Mucosa of gallbladder (tissue), 1 donor: ENCODE measurements at regions not wholly inside any gene's neighbourhood (a gene's known extent, or its start where the extent isn't known, plus 50 kb on each side); places are given as distances from the start of the nearest gene placed in this dataset.

ENCODE experiments used
- DNase-seq: peaks from one replicate; pipeline ENCODE4 v3.0.0-alpha.2; 2020; ENCODE audit warnings: low spot score
- donor health status: DM: no; HTN: no; CAD: no.

DNA sequence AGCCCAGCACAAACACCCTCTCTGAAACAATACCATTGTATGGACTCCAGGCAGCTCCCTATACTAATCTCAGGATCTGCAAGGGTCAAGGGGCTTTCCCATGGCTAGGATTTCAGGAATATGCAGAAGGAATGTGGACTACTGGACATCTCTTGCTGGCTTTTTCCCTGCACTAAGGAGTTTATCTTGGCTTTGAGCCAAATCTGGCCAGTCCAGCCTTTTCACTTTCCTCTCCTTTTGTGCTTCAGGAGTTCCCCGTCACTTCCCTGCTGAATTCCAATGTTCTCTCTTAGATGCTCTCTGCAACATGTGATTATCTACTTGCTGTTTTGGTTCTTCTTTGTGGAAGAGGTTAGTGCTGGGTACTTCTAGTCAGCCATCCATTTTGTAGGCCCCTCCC lies 568.2 kb downstream of the HDGFL1 start:
- no peak for DNase-seq

DNA sequence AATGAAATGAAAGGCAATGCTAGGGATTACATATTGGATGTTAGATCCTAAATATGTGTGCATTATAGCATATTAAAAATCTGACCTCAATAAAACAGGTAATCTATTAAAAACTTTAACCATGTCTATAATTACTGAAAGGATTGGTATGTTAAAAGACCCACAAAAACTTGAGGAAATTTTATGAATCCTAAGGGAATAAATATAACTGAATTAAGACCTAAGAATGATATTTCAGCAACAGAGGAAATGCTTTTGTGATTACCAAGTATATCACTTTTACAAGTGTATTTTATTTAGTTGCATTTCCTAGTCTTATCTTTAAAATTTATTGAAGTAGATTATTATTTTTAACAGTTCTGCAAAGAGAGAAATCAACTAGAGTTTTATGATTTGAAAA lies 571.5 kb downstream of the HDGFL1 start:
- no peak for DNase-seq

DNA sequence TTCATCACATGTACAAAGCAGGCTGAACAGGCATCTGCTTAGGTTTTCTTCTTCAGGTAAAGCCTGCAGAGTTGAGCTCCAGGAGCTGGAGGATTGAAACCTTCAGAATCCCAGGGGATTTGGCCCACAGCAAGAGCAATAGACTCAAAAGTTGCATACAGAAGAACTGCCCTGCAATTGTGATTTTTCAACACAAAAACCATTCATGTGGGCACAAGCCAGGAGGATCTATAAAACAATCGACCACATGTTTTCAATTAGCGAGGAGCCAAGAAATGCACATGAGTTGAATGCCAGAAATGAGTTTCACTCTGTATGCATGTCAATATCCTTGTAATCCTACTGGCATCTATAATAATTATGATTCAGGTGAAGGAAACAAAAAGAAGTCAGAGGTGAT lies 576.4 kb downstream of the HDGFL1 start:
- no peak for DNase-seq

DNA sequence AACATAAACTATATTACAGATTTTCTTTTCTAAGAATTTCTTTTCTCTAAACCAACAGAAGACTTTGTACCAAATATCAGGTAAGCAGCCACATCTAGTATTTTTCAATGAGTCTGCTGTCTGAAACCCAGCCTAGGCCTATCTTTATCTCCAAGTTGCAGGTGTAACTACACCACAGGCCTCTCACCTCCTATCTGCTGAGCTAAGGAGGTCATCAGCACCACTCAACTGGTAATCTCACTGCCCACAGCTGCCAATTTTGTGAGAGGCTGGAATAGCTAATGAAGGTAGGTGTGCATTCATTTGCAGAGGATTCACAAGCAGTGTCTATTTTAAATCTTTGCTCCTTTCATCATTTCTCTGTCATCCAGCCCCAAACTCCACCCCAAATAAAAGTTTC lies 584.8 kb downstream of the HDGFL1 start:
- no peak for DNase-seq

DNA sequence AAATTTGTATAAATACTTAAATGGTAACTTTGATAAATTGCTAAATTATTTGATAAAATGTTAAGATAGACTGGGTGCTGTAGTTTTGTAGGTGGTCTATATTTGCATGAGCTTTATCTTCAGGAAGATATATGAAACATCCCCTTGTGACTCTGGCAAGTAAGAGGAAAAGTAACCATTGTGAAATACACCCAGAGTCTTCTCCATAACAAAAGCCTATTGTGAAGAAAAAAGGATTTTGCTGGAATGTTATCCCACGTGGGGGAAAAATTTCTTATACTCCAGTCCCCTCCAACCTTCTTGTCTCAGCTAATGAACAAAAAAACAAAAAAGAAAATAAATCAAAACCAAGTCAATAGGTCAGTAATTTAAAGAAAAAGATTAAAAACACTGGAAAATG lies 600.7 kb downstream of the HDGFL1 start:
- DNase-seq: no peak

DNA sequence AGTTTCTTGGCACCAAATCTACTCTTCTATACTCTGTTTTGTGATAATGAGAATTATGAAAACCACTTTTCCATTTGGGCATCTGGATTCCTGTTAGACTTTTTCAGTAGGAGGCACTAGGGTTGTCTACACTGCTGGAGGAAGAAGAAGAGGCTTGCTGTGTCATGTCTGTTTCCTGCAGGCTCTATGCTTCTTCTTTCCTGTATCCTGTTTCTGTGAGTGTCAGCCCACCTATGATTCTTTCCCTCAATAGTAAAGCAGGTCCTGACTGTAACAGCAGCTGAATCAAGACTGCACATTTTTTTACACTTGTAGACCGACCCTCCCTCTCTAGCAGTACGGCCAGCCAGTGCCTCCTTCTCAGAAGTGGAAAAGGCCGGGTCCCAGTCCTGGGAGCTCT lies 603.9 kb downstream of the HDGFL1 start:
- DNase-seq: no peak

DNA sequence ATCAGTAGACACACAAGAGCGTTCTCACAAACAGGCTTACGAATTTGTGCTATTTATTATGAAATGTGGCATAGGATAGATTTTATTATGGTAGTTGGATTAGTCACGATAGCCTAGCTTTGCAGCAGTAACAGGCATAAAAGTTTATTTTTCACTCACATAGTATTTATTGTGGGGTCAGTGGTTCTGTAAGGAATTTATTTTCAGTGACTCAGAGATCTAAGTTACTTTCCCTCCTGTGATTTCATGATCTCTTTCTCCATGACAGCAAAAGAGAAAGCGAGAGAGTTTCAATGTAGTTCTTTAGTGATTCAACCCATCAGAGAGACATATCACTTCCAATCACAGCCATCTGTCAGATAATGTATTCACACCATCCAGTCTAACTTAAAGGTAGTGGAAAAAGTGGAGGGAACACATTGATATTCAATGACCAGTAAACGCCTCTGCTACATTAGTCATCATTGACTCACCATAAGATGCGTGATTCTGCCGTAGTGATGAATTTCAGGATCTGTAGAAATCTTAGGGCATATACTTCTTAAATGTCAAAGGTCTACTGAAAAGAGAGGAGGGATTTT lies 605.5 kb downstream of the HDGFL1 start:
- DNase-seq: no peak

DNA sequence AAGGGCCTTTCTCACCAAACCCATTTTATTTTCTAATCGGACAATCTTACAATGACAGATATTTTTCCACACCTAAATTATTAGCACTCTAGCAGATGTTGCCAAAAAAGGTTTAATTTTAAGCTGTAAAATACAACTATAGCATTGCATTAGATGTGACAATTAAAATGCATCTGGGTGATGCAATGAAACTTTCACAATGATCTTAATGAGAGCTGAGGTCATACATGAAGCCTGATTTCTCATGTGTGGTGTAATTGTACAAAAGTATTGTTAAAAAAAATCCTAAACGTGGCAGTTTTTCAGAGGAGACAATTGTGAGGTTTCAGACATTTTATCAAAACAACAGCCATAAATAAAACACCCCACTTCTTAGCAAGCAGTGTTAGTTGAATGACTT lies 606.0 kb downstream of the HDGFL1 start:
- no peak for DNase-seq

DNA sequence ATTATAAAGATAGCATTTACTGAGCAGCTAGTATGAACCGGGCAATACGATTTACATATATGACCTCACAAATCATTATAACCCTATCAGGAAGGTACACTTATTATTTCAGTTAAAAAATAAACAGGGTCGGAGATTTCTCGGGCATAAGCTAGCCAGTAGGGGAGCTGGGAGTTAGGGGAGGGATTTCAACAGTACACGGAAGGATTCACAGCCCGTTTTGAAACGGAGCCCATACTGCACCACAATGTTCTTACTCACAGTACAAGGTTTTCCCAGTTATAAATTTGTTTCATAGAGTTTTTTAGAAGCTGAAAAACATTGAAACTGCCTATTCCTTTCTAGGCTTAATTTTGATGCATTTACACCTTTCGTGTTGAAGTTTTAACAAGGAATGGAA lies 607.1 kb downstream of the HDGFL1 start:
- DNase-seq: no peak

DNA sequence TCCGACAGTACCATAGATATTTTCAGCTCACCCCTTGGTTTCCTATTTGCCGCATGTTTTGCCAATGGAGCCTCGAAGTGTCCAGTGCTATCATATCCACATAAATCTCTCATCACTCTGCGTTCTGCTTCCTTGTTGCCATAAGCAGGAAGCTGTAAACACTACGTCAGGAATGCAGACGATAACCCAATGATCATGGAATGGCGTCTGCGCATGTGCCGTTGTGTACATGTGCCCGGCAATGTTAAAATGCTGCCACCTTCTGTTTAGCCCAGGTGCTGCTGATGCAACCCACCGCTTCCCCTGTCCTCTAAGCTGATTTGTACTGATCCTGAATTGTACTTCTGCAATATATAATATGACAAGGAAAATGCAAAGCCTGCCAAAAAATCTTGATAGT lies 607.5 kb downstream of the HDGFL1 start:
- no peak for DNase-seq

DNA sequence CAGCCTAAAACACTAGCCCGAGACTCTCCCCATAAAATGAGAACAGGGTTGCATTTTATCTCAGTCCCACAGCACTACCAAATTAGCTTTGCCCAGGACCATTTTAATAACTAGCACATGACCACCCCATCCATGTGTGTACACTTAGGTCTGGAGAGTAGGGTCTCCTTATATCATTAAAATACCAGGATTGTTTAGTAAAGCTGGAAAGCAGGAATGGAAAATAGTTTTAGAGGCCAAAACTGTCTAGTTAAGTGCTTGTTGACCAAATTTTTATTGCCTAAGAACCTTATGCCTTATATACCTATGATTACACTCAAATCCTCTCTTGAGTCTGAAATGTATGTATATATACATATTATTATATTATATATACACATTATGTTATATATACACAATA lies 608.4 kb downstream of the HDGFL1 start:
- no peak for DNase-seq

DNA sequence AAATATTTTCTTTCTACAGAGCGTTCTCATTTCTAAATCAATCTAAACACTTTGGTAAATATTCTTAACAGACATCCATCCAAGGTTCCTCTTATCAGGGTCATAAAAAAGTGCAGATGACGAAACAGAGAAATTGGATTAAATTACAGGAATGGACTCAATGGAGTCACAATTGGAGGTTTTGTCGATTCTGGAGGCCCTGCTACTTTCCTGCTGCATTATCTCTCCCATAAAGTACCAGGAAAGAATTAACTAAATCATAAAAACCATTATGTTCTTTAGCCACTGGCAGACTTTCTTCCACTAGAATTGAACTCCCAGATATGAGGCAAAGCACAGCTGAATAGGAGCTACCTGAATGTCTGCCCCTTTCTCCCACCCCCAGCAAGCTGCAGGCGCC lies 610.6 kb downstream of the HDGFL1 start:
- DNase-seq: no peak

DNA sequence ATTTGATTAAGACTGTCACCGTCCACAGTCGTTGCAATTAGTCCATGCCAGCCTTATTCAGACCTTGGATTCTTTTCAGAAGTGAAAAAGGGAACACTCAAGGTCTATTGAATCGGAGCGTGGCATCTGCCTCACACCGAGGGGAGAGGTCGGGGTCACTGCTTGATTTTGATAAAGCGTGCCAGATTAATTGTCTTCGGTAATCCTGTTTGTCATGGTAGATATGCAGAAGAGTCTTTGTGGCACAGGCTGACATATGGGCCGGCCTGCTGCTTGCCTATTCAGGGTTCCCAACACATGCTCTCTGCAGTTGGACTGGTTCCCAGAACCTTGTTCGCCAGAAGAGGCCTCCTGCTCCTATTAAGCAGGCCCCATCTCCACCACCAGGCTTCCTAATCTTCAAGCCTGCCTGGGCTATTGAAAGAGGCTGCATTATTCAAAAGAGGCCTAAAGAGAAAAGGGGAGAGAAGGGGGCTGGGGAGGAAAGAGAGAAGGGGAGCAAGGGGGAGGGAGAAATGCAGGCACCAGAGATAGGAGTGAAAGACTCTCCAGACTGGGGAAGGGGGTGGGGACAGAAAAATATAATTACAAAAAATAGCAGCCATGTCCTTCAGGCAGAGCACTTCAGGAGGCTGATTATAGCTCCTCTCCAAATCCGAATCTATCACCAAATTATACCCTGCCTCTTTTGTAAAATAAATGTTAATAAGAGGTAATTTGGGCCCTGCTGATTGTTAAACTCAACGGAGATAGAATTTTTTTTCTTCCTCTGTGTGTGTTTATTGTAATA lies 611.3 kb downstream of the HDGFL1 start:
- DNase-seq: peak; percentile 53

DNA sequence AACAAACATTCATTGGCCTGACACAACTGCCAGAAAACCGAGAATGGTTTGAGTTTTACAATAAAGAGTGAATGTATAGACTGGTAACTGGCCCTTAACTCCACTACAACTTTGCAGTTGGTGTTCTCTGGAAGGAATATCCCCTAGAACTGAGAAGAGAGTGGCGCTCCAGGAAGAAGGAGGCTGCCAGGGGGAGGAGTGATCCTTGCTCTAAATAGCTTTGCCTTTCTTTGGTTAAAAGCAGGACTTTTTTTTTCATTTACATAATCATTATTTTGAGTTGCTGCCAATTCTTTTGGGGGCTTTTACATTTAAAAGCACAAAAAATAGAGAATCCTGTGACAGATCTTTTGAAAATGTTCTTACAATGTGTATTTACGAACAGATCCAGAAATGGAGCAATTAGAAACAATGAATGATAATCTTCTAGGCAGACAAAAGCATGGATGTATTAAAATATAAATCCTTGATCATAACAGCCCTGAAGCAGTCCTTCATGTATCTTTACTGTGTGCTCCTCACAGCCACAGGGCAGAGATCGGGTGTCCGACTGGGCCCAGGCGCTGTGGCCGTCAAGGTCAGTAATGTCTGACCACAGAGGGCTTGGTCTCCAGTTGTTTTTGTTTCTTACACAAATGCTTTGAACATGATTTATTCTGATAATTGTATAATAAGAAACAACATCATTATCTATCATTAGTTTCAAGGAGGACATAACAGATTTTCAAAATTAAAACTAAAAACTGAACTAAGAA lies 612.2 kb downstream of the HDGFL1 start:
- DNase-seq: no peak

DNA sequence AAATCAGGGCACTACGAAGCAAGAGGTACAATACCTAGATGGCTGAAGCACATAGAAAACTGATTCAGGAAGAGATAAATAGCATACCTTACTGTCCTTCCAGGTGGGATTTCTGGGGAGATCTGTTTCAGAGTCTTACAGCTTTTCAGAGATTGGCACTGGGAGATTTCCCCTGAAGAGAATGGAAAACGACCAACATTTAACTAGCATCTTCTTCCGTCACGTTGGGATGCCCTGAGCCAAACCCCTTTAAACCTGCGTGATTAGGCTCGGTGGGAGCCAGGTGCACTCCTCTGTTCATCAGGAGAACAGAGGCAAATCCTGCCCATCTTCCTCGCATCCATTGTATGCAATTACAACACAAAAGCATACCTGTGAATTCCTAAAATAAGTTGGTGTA lies 614.5 kb downstream of the HDGFL1 start:
- no peak for DNase-seq

DNA sequence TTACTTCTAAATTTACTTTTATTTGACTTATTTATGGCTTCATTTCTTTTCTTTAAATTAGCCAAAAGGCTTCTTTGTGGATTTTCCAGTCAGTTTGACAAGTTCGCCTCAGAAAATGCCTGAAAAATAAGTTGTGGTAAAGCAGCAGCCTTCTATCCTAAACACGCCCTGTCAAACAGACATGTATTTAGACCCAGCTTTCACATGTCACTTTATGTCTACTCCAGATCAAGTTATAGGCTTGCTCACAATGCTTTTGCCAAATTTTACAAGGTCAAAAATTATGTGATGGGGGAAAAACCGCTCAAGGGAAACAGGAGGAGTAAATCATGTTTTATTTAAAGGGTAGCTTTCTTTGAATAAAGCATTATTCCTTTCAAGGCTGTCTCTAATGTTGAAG lies 615.0 kb downstream of the HDGFL1 start:
- no peak for DNase-seq

DNA sequence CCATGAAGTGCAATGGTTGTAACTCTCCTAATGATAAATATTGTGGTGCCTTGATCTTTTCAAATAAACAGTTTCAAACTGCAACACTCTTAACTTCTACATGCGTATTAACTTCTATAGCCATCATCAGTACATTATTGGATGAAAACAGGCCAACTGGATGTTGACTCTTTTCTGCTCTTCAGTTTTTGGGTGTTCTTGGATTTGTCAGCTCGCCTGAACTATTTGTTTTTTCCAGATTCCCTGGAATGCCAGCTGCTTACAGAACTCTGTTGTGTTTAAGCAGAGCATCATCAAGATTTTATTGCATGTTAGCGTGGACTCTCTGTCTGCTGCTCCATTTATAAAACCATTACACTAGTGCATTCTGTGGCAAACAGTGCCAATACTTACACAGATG lies 626.1 kb downstream of the HDGFL1 start:
- DNase-seq: no peak

DNA sequence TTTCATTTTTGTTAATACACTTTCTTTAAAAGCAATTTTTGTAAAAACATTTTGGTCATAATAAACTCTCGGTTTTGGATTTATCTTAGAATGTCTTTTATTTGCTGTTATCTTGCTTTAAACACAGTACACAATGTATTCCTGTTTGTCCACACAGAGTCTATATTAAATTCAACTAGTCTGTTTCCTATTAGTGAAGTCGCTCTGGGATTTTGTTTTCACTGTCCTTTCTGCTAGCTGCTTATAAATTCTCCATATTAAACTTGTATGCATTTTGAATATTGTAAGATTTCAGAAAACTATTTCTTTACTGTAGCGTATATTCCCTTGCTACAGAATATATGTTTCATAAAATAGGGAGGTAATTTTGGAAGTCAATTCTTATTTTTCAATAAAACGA lies 630.2 kb downstream of the HDGFL1 start:
- no peak for DNase-seq

DNA sequence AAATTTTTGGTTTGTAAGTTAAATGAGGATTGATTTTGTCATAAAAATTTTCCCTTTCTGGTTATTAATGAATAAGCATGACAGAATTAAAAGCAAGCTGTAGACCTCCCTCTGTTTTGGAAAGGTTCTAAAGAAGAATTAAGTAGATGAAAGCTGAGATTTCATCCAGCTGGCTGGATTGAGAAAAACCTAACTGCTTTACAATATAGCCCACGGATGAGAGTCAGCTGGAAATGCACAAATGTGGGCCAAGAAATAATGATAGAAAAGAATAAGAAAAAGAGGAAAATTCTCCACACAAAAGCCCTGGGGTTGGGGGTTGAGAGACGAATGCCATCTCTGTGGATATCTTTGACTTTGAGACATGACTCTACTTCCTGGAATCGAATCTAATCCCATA lies 631.6 kb downstream of the HDGFL1 start:
- no peak for DNase-seq

DNA sequence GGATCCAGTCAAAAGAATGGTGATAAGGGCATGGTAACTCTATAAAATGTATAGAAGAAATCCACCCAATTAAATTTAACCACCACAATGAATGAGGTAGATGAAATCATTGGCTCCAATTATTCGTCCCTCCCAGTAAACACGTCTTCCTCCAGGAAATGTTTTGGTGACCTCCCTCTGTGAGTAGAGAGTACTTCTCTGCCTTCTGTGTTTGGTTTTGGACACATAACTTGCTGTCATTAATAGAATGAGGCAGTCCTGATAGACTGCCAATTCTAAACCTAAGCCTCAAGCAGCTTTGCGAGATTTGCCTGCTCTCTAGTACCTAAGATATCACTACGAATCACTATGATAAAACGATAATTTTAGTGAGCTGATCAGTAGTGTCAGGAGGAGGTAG lies 632.8 kb downstream of the HDGFL1 start:
- DNase-seq: no peak

DNA sequence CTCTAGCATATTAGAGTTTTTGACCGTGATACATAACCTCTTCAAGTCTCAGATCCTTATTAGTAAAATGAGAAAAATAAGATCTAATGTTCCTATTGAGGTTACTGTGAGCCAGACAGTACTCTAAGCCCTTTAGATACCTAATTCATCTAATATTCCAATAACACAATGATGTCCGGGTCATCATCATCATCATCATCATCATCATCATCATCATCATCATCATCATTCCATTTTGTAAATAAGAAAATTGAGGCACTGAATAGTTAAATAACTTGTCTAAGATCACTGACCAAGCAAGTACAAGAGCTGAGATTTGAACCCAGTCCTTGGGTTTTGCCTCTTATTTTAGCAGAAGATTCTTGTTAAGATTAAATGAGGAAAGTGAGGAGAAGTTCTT lies 643.0 kb downstream of the HDGFL1 start:
- no peak for DNase-seq

DNA sequence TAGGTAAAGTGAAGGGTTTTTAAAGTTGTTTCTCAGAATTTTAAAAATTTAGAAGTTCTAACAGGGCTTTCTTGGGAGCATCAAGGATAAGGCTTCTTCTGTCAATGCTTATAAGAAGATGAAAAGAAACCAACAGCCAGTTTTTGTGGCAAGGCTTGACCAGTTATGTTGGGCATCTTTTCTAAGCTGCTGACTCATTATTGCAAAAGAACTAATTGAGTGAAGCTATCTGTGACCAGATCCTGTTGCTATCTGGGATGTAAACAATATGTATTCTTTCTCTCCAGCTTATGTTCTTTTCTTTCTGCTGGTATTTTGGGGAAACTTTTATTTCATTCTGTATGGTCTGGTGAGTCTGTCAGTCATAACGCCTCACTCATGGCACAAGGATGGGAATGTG lies 643.8 kb downstream of the HDGFL1 start:
- DNase-seq: no peak

DNA sequence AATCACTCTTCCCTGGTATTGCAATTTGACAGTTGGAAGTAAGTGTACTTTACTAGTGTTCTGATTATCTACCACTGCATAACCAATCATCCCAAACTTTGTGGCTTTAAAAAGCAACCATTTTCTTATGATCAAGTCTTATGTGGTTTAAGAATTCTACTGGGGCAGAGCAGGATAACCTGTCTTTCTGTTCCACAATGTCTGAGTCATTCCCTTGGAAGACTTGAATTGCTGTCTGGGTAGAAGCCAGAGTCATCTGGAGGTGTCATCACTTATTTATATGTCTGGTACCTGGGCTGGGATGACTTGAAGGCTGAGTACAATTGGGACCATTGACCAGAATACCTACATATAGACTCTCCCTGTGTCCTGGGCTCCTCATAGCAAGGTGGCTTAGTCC lies 644.3 kb downstream of the HDGFL1 start:
- no peak for DNase-seq
